A549 (cell line): ENCODE measurements at regions not wholly inside any gene's neighbourhood (a gene's known extent, or its start where the extent isn't known, plus 50 kb on each side); places are given as distances from the start of the nearest gene placed in this dataset.

Source experiments
- CHD4 ChIP-seq: fragments of 200-600 bp; sonication (generic); IDR thresholded peaks from 2 replicates; pipeline ENCODE4 v1.6.1; 2016; ENCODE audit warnings: antibody characterized with exemption, mild to moderate bottlenecking, borderline replicate concordance
- MAX ChIP-seq: IDR thresholded peaks from 2 replicates; pipeline ENCODE4 v1.6.1; 2012
- POLR2AphosphoS2 ChIP-seq: conservative IDR thresholded peaks from 2 replicates; pipeline ENCODE4 v1.6.1; 2012; ENCODE audit warnings: low read length, improper control_type of control experiment, inconsistent platforms
- RAD21 ChIP-seq, 2 experiments: fragments of >200 bp in 1 of 2; sonication (Bioruptor Twin) in 1 of 2; formaldehyde crosslinking in 1 of 2; IDR thresholded peaks in 1 of 2; conservative IDR thresholded peaks in 1 of 2; 2 replicates in 1 of 2; 3 replicates in 1 of 2; pipeline ENCODE4 v1.6.1; 2012 to 2018; ENCODE audit warnings: inconsistent platforms in 1 of 2
- RCOR1 ChIP-seq: fragments of 150-350 bp; IDR thresholded peaks from 2 replicates; pipeline ENCODE4 v1.6.1; 2014; ENCODE audit warnings: antibody characterized with exemption, low read length, low read depth
- SMC3 ChIP-seq: fragments of >200 bp; sonication (Bioruptor Twin); formaldehyde crosslinking; IDR thresholded peaks from 3 replicates; pipeline ENCODE4 v1.6.1; 2018; ENCODE audit warnings: inconsistent platforms
- TF ChIP-seq, protein P1 (sequence below): fragments of >200 bp; sonication (Bioruptor Twin); formaldehyde crosslinking; IDR thresholded peaks from 3 replicates; pipeline ENCODE4 v1.5.1; 2016

GRCh38 chr4:116233971-116234370, 851.4 kb downstream of the TRAM1L1 start:
- TF ChIP-seq, protein P1, sequence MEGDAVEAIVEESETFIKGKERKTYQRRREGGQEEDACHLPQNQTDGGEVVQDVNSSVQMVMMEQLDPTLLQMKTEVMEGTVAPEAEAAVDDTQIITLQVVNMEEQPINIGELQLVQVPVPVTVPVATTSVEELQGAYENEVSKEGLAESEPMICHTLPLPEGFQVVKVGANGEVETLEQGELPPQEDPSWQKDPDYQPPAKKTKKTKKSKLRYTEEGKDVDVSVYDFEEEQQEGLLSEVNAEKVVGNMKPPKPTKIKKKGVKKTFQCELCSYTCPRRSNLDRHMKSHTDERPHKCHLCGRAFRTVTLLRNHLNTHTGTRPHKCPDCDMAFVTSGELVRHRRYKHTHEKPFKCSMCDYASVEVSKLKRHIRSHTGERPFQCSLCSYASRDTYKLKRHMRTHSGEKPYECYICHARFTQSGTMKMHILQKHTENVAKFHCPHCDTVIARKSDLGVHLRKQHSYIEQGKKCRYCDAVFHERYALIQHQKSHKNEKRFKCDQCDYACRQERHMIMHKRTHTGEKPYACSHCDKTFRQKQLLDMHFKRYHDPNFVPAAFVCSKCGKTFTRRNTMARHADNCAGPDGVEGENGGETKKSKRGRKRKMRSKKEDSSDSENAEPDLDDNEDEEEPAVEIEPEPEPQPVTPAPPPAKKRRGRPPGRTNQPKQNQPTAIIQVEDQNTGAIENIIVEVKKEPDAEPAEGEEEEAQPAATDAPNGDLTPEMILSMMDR, result no peak
- TF ChIP-seq RAD21 (conservative IDR thresholded peaks at IDR 0.05 in 1 of 2, IDR thresholded peaks at IDR 0.05 in 1 of 2) (no peak), POLR2AphosphoS2 (no peak), MAX (no peak), SMC3 (no peak), CHD4 (no peak), RCOR1 (no peak)
